CD4-positive, alpha-beta T cell (primary cell): ENCODE measurements at regions not wholly inside any gene's neighbourhood (a gene's known extent, or its start where the extent isn't known, plus 50 kb on each side); places are given as distances from the start of the nearest gene placed in this dataset.
"Not testable (repeated sequence)": the region's sequence is repeated elsewhere in the genome, so short reads cannot be mapped to it uniquely, and the experiment has no call there.

Source experiments
- ATAC-seq: fragments of 200-7000 bp; cut with Tn5 transposase; one replicate; pipeline ENCODE4 v1.10.0; 2022; ENCODE audit warnings: mild to moderate bottlenecking; ENCODE audit not compliant: poor library complexity
- CTCF ChIA-PET: fragments of 350-600 bp; sonication (Branson Sonifier 250); formaldehyde crosslinking; loops from one replicate; lab custom pipeline; 2021; ENCODE audit warnings: antibody characterized with exemption, inconsistent platforms; lab: Charles Lee
- POLR2A ChIA-PET: fragments of 350-600 bp; sonication (Branson Sonifier 250); formaldehyde crosslinking; loops from one replicate; lab custom pipeline; 2021; ENCODE audit warnings: antibody characterized with exemption, inconsistent platforms; lab: Charles Lee
- DNase-seq, 14 experiments: peaks; one replicate each; pipeline ENCODE4 v3.0.0-alpha.2; 2013 to 2020; ENCODE audit warnings: mixed read lengths in 2 of 14
- H3K27ac ChIP-seq, 2 donors: one replicate each; pipeline versions ENCODE4 v1.5.1 to v1.7.0; 2013; ENCODE audit warnings: low read length in 2 of 2, low read depth in 1 of 2, mild to moderate bottlenecking in 1 of 2
- H3K27me3 ChIP-seq, 2 experiments: 1 replicate in 1 of 2; 2 replicates in 1 of 2; pipeline versions ENCODE4 v1.6.1 to v1.7.0; 2013; ENCODE audit warnings: low read length in 2 of 2, control low read depth in 1 of 2, mild to moderate bottlenecking in 1 of 2, moderate library complexity in 1 of 2; ENCODE audit not compliant: insufficient read depth in 2 of 2, control insufficient read depth in 1 of 2
- H3K36me3 ChIP-seq: one replicate; pipeline ENCODE4 v1.6.1; 2013; ENCODE audit warnings: low read length, control low read depth; ENCODE audit not compliant: insufficient read depth
- H3K4me1 ChIP-seq: one replicate; pipeline ENCODE4 v1.6.1; 2013; ENCODE audit warnings: low read length, control low read depth; ENCODE audit not compliant: insufficient read depth
- H3K4me3 ChIP-seq: one replicate; pipeline ENCODE4 v1.5.1; 2013; ENCODE audit warnings: mild to moderate bottlenecking, low read length, moderate library complexity
- H3K9me3 ChIP-seq, 2 experiments: 1 replicate in 1 of 2; 2 replicates in 1 of 2; pipeline versions ENCODE4 v1.6.1 to v1.7.0; 2013; ENCODE audit warnings: low read length in 2 of 2, mild to moderate bottlenecking in 2 of 2, control low read depth in 1 of 2, moderate library complexity in 1 of 2; ENCODE audit not compliant: control insufficient read depth in 1 of 2, insufficient read depth in 1 of 2
- H3K27ac Mint-ChIP-seq: one replicate; pipeline ENCODE4 v1.8.0; 2020; ENCODE audit warnings: mixed read lengths
- H3K27me3 Mint-ChIP-seq: one replicate; pipeline ENCODE4 v1.8.0; 2021; ENCODE audit warnings: mixed read lengths
- H3K36me3 Mint-ChIP-seq: one replicate; pipeline ENCODE4 v1.8.0; 2021; ENCODE audit warnings: low read depth, mixed read lengths
- H3K4me1 Mint-ChIP-seq: one replicate; pipeline ENCODE4 v1.8.0; 2021; ENCODE audit warnings: low read depth, mixed read lengths
- H3K4me3 Mint-ChIP-seq: one replicate; pipeline ENCODE4 v1.8.0; 2020; ENCODE audit warnings: mild to moderate bottlenecking, mixed read lengths
- H3K9me3 Mint-ChIP-seq: one replicate; pipeline ENCODE4 v1.8.0; 2020; ENCODE audit warnings: mixed read lengths
- intact Hi-C, 2 experiments: fragments of 100-400 bp; cut with DNase I in 1 of 2; cut with micrococcal nuclease in 1 of 2; formaldehyde crosslinking; loops; one replicate each; pipeline versions ENCODE4 v1.15.1 to v1.9.0; 2023 to 2025; cut with DNase I, micrococcal nuclease

DNA sequence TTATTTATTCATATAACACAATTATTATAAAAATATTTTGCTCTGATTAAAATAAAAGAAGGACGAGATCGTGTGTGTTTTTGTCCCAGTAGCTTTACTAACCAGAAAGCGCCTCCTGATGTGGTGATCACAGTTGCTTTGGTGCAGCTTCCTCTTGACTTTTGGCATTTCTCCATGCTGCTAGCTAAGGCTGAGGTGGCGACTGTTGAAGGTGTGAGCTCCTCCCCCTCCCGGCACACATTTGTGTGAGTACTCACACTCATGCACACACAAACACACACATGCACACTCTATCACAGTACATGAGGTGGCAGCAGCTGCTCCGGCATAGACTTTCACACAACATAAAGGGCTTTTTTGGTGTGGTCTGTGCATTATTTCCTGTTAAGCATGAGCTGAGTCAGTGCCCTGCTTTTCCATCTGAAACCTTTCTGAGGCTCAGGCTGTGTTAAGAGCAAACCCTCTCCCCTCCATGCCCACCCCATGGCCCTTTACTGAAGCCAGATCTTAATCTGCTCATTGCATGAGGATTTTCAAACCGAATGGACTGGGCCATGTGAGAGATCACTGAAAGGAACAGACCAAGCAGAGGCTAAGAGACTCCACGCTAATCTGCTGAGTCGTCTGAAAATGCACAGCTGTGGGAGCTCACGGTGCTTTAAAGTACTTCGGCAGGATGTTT lies 53.3 kb downstream of the FOXD4L1 start:
- H3K27me3 ChIP-seq, POLR2A ChIA-PET, H3K4me1 ChIP-seq, H3K36me3 ChIP-seq, H3K36me3 Mint-ChIP-seq, H3K27ac ChIP-seq, H3K9me3 Mint-ChIP-seq, H3K4me1 Mint-ChIP-seq, CTCF ChIA-PET, H3K9me3 ChIP-seq, H3K27me3 Mint-ChIP-seq, intact Hi-C loops: not testable (repeated sequence)
- Mint-ChIP-seq H3K4me3 (peak overlapping the region; percentile 59), H3K27ac (peak overlapping the region; percentile 42)
- DNase-seq (peak; percentile 43 to 86 (median 61)), ATAC-seq (peak; percentile 94)
- H3K4me3 ChIP-seq, result peak overlapping the region; percentile 2

DNA sequence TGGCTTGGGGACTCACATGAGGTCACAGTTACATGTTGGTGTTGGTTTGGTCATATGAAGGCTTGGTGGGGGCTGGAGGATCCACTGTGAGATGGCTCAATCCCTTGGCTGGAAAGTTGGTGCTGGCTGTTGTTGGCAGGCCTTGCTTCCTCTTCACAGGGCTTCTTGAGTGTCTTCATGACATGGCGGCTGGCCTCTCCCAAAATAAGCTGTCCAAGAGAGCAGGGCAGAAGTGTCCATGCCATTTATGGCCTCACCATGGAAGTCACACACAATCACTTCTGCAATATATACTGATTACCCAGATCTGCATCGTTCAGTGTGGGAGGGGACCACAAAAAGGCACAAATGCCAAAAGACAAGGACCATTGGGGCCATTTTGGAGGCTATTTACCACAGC lies 61.4 kb downstream of the FOXD4L1 start:
- CTCF ChIA-PET, DNase-seq, H3K27ac Mint-ChIP-seq, H3K9me3 ChIP-seq, H3K27me3 Mint-ChIP-seq, H3K4me1 ChIP-seq, H3K36me3 ChIP-seq, intact Hi-C loops, H3K27ac ChIP-seq, H3K36me3 Mint-ChIP-seq, H3K4me3 ChIP-seq, H3K9me3 Mint-ChIP-seq, POLR2A ChIA-PET, H3K4me3 Mint-ChIP-seq, ATAC-seq, H3K4me1 Mint-ChIP-seq, H3K27me3 ChIP-seq: not testable (repeated sequence)

- ATAC-seq, H3K9me3 Mint-ChIP-seq, H3K27ac ChIP-seq, H3K27me3 ChIP-seq, intact Hi-C loops, H3K4me3 ChIP-seq, H3K4me1 Mint-ChIP-seq, H3K36me3 Mint-ChIP-seq, POLR2A ChIA-PET, H3K27ac Mint-ChIP-seq, H3K36me3 ChIP-seq, H3K27me3 Mint-ChIP-seq, H3K9me3 ChIP-seq, CTCF ChIA-PET, DNase-seq, H3K4me1 ChIP-seq, H3K4me3 Mint-ChIP-seq: not testable (repeated sequence)
Observed at GRCh38 chr2:113562662-113563061, 64.2 kb downstream of the FOXD4L1 start.

DNA sequence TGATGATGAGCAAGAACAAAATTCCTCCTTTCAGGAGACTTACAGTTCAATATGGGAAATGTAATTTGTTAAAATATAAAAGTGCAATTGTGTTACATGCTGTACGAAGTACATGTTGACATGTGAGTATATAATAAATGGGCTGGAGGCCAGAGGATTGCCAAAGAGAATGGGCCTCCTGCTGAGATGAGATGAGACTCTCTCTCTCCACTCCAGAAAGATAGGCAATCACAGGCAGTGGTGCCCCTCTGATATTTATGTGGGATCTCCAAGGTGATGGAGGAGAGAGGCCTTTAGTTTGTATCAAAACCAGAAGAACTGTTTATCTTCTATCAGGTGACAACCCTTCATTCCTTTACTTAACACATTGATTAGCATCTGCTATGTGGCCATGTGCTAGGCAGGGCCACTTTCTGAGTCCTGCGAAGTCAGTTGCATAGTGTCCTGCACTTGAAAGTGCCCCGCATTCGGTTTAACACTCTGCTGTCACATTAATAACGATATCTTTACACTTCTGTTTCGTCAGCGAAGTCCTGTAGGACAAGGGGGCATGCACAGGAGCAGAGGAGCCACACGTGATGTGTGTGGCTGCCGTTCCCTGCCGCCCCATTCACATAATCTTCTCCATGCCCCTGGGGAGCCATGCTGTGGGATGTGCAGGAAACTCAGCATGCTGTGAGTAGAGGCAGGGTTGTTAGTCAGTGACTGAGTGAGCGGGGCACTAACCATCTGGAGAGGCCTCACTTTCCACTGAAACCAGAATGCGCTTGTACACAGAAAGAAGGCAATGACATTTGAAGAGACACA lies 60.2 kb upstream of the RABL2A start:
- H3K9me3 ChIP-seq, H3K4me3 Mint-ChIP-seq, H3K36me3 Mint-ChIP-seq, DNase-seq, H3K4me1 Mint-ChIP-seq, H3K4me1 ChIP-seq, ATAC-seq, H3K36me3 ChIP-seq, POLR2A ChIA-PET, H3K27me3 ChIP-seq, H3K27ac Mint-ChIP-seq, H3K9me3 Mint-ChIP-seq, CTCF ChIA-PET, H3K27ac ChIP-seq, intact Hi-C loops, H3K4me3 ChIP-seq, H3K27me3 Mint-ChIP-seq: not testable (repeated sequence)

GRCh38 chr2:113567481-113567849 lies 59.6 kb upstream of the RABL2A start:
- H3K4me1 Mint-ChIP-seq, H3K4me1 ChIP-seq, H3K27ac ChIP-seq, H3K27me3 Mint-ChIP-seq, H3K36me3 ChIP-seq, intact Hi-C loops, DNase-seq, CTCF ChIA-PET, H3K4me3 Mint-ChIP-seq, H3K4me3 ChIP-seq, H3K9me3 Mint-ChIP-seq, H3K27me3 ChIP-seq, ATAC-seq, POLR2A ChIA-PET, H3K27ac Mint-ChIP-seq, H3K36me3 Mint-ChIP-seq, H3K9me3 ChIP-seq: not testable (repeated sequence)

- DNase-seq, intact Hi-C loops, POLR2A ChIA-PET, H3K36me3 Mint-ChIP-seq, CTCF ChIA-PET, H3K36me3 ChIP-seq, H3K9me3 ChIP-seq, H3K4me1 ChIP-seq, H3K4me1 Mint-ChIP-seq, H3K9me3 Mint-ChIP-seq, H3K4me3 ChIP-seq, H3K27ac ChIP-seq, H3K27me3 Mint-ChIP-seq, H3K4me3 Mint-ChIP-seq, H3K27ac Mint-ChIP-seq, H3K27me3 ChIP-seq, ATAC-seq: not testable (repeated sequence)
Observed at GRCh38 chr2:113568231-113568630, 58.8 kb upstream of the RABL2A start.

GRCh38 chr2:113570082-113570481 lies 57.0 kb upstream of the RABL2A start:
- H3K4me3 Mint-ChIP-seq, intact Hi-C loops, H3K4me1 Mint-ChIP-seq, H3K36me3 ChIP-seq, POLR2A ChIA-PET, H3K27me3 Mint-ChIP-seq, H3K9me3 ChIP-seq, H3K4me3 ChIP-seq, H3K36me3 Mint-ChIP-seq, CTCF ChIA-PET, DNase-seq, H3K27ac ChIP-seq, H3K4me1 ChIP-seq, H3K27ac Mint-ChIP-seq, H3K27me3 ChIP-seq, H3K9me3 Mint-ChIP-seq, ATAC-seq: not testable (repeated sequence)
